Loucy (cell line): ENCODE measurements at regions not wholly inside any gene's neighbourhood (a gene's known extent, or its start where the extent isn't known, plus 50 kb on each side); places are given as distances from the start of the nearest gene placed in this dataset.

Experiments used
- H2AFZ ChIP-seq: fragments of 200-600 bp; sonication (generic); 2 replicates; pipeline ENCODE4 v1.6.0; 2016; ENCODE audit warnings: antibody characterized with exemption, mild to moderate bottlenecking, low read length, moderate library complexity
- H3F3A ChIP-seq: fragments of 200-600 bp; 2 replicates; pipeline ENCODE4 v1.6.0; 2016; ENCODE audit warnings: antibody characterized with exemption, low read depth, mild to moderate bottlenecking
- H3K27me3 ChIP-seq: fragments of 200-600 bp; sonication (generic); 2 replicates; pipeline ENCODE4 v1.6.1; 2014; ENCODE audit warnings: low read length, mild to moderate bottlenecking; ENCODE audit not compliant: insufficient read depth, poor library complexity, severe bottlenecking
- H3K36me3 ChIP-seq: fragments of 200-600 bp; sonication (generic); 2 replicates; pipeline ENCODE4 v1.6.1; 2016; ENCODE audit warnings: low read length; ENCODE audit not compliant: insufficient read depth
- H3K4me1 ChIP-seq: fragments of 200-600 bp; sonication (generic); 2 replicates; pipeline ENCODE4 v1.5.1; 2014; ENCODE audit warnings: low read length, mild to moderate bottlenecking; ENCODE audit not compliant: insufficient read depth, poor library complexity, severe bottlenecking
- H3K4me2 ChIP-seq: fragments of 200-600 bp; sonication (generic); 2 replicates; pipeline ENCODE4 v1.6.0; 2014; ENCODE audit warnings: antibody characterized with exemption, low read length, low read depth, mild to moderate bottlenecking; ENCODE audit not compliant: poor library complexity, severe bottlenecking
- H3K4me3 ChIP-seq: fragments of 200-600 bp; sonication (generic); 2 replicates; pipeline ENCODE4 v1.5.1; 2014; ENCODE audit warnings: low read length, mild to moderate bottlenecking, mixed read lengths; ENCODE audit not compliant: poor library complexity, severe bottlenecking
- H3K79me2 ChIP-seq: fragments of 200-600 bp; sonication (generic); 2 replicates; pipeline ENCODE4 v1.6.1; 2014; ENCODE audit warnings: low read length; ENCODE audit not compliant: insufficient read depth
- H3K9ac ChIP-seq: fragments of 200-600 bp; sonication (generic); 2 replicates; pipeline ENCODE4 v1.6.0; 2014; ENCODE audit warnings: mild to moderate bottlenecking, low read depth, low read length, moderate library complexity; ENCODE audit not compliant: poor library complexity, severe bottlenecking
- H3K9me2 ChIP-seq: fragments of 200-600 bp; sonication (generic); replicated peaks from 2 replicates; pipeline ENCODE4 v1.6.1; 2016; ENCODE audit warnings: low read depth, low read length, mixed read lengths
- H3K9me3 ChIP-seq: fragments of 200-600 bp; sonication (generic); 2 replicates; pipeline ENCODE4 v1.6.1; 2014; ENCODE audit warnings: mild to moderate bottlenecking, antibody characterized with exemption, low read length, low read depth; ENCODE audit not compliant: insufficient read depth
- H4K20me1 ChIP-seq: fragments of 200-600 bp; sonication (generic); 2 replicates; pipeline ENCODE4 v1.6.0; 2014; ENCODE audit warnings: antibody characterized with exemption, low read length, mild to moderate bottlenecking; ENCODE audit not compliant: insufficient read depth, poor library complexity, severe bottlenecking
- CTCF ChIP-seq: fragments of 200-600 bp; sonication (generic); conservative IDR thresholded peaks from 2 replicates; pipeline ENCODE4 v1.5.1; 2014; ENCODE audit warnings: mild to moderate bottlenecking, antibody characterized with exemption, low read length
- EZH2phosphoT487 ChIP-seq: fragments of 200-600 bp; IDR thresholded peaks from 2 replicates; pipeline ENCODE4 v1.6.1; 2018; ENCODE audit warnings: antibody characterized with exemption, mild to moderate bottlenecking, moderate library complexity, borderline replicate concordance

DNA sequence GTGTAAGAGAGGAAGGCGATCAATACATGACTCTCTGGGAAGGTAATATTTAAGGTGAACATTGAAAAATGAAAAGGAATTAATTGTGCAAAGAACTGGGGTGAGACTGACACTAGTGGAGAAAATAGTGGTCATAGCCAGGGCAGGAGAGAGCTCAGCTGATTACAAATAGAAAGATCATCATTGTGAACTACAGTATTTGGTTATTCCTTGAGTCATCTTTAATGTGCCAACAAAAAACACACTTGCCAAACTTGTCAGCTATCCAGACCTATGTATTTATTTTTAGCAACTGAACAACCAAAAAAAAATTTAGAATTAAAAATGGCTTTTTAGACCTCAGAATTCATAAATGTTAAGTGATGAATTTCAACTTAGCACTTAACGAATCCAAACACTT is 749.8 kb upstream of the CDH9 start:
- H2AFZ ChIP-seq: no peak overlapping the region
- H3K36me3 ChIP-seq: no peaks in the 10 kb centered on the region
- no peaks in the 10 kb centered on the region for H3K79me2 ChIP-seq
- H4K20me1 ChIP-seq: no peaks in the 10 kb centered on the region
- no peaks in the 10 kb centered on the region for H3K4me1 ChIP-seq
- no peaks in the 10 kb centered on the region for H3K9me3 ChIP-seq
- no peaks in the 10 kb centered on the region for H3K27me3 ChIP-seq
- H3K4me2 ChIP-seq: no peak overlapping the region
- no peak for TF ChIP-seq EZH2phosphoT487
- no peak for TF ChIP-seq CTCF
- H3K9ac ChIP-seq: no peak overlapping the region
- H3F3A ChIP-seq: no peaks in the 10 kb centered on the region
- no peak overlapping the region for H3K4me3 ChIP-seq
- H3K9me2 ChIP-seq: no peaks in the 10 kb centered on the region

DNA sequence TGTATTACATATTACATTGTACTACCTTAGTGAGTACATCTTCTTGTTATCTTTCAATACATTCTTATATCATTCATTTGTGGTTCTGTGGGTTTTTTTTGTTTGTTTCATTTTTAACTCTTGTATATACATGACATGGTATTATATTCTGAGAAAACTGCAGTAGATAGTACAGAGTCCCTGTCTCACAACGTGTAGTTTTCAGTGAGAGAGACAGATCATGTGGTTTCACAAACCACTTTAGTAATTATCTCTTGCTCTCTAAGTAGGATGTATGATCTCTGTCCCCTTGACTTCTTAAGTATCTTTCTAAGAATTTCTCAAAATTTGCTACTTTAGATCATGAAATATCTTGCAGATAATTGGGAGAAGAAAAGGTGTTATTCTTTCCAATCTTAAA is 745.9 kb upstream of the CDH9 start:
- no peak overlapping the region for H3K4me2 ChIP-seq
- no peaks in the 10 kb centered on the region for H3K27me3 ChIP-seq
- no peaks in the 10 kb centered on the region for H3K9me3 ChIP-seq
- no peaks in the 10 kb centered on the region for H3K36me3 ChIP-seq
- no peaks in the 10 kb centered on the region for H3K4me1 ChIP-seq
- H4K20me1 ChIP-seq: no peaks in the 10 kb centered on the region
- H2AFZ ChIP-seq: no peak overlapping the region
- no peaks in the 10 kb centered on the region for H3F3A ChIP-seq
- no peak overlapping the region for H3K9ac ChIP-seq
- no peaks in the 10 kb centered on the region for H3K79me2 ChIP-seq
- H3K9me2 ChIP-seq: no peaks in the 10 kb centered on the region
- TF ChIP-seq EZH2phosphoT487: no peak
- TF ChIP-seq CTCF: no peak
- no peak overlapping the region for H3K4me3 ChIP-seq

GRCh38 chr5:27778121-27778520 is 739.7 kb upstream of the CDH9 start:
- no peak for TF ChIP-seq EZH2phosphoT487
- no peak for TF ChIP-seq CTCF
- Histone ChIP-seq H3K9me2 (no peaks in the 10 kb centered on the region), H3K9ac (no peak overlapping the region), H2AFZ (no peak overlapping the region), H3K27me3 (no peaks in the 10 kb centered on the region), H3K4me2 (no peak overlapping the region), H4K20me1 (no peaks in the 10 kb centered on the region), H3F3A (no peaks in the 10 kb centered on the region), H3K79me2 (no peaks in the 10 kb centered on the region), H3K36me3 (no peaks in the 10 kb centered on the region), H3K9me3 (no peaks in the 10 kb centered on the region), H3K4me1 (no peaks in the 10 kb centered on the region), H3K4me3 (no peak overlapping the region)
